ENCODE measurements at regions not wholly inside any gene's neighbourhood (a gene's known extent, or its start where the extent isn't known, plus 50 kb on each side); places are given as distances from the start of the nearest gene placed in this dataset.

- no peak for TF ChIP-seq FOSL2 (IDR thresholded peaks at IDR 0.05)
- TF ChIP-seq FOSL2 (CRISPR knock-in tag; IDR thresholded peaks at IDR 0.05) = no peak
Measured at GRCh38 chr15:39228889-39229288, 352.0 kb upstream of the THBS1 start (continued).

DNA sequence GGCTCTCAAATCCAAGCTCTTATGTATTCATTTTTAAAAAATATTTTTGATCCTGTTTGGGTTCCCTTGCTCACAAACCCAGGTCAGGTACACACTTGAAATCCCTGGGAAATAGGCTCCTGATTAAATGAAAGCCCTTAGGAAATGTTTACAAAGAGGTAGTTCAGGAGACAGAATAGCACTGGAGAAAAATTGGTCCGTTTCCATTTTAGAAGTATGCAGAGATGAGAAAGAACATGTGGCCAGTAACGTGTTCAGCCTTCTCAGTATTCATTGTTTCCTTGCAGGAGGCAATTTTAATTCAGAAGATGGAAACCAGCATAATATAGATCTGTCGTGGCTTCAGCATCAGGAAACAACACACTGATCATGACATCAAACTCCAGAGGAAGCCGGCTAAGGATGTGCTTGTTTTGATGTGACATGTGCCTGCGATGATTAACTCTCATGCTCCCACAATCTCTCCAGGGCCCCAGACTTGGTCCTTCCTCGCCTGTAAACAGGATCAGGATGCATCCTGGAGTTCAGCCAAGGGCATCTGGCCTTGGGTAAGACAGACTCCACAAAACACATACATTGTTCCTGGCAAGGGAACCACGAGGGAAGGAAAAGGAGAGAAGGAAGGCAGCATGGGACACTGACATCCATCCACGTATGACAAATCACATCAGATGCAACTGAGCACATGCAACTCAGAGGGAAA lies 350.5 kb upstream of the THBS1 start:
- 66% methylated on average over 8 of the region's 8 CpGs for WGBS (ENCODE audit: missing lambda C conversion rate)
- Histone ChIP-seq H3K9me3 (no peaks in the 10 kb centered on the region), H3K27ac (peak overlapping the region in 1 of 2 experiments; percentile 5; a peak in 1 of 6 replicates), H3K4me2 (no peak overlapping the region), H3K4me3 (no peak overlapping the region), H3K4me1 (0 out of 3 replicates have a peak, but pooled peaks cover 5% of the 10 kb centered on the region)
- ChIA-PET CTCF (no interaction called here), POLR2A (no interaction called here)
- DNase-seq (ENCODE audit: low read depth in 1 of 2, low spot score in 1 of 2) (no peak), ATAC-seq (no peak), FAIRE-seq (no peak)
- TF ChIP-seq NR3C1 (IDR thresholded peaks at IDR 0.05) (no peak), CBX8 (IDR thresholded peaks at IDR 0.05) (no peak), NPAS2 (CRISPR knock-in tag; IDR thresholded peaks at IDR 0.05; ENCODE audit: borderline replicate concordance) (no peak), ESRRA (IDR thresholded peaks at IDR 0.05; ENCODE audit: borderline replicate concordance, low read length) (no peak), CTCF (IDR thresholded peaks at IDR 0.05) (no peak)

GRCh38 chr15:39230908-39231285 lies 350.0 kb upstream of the THBS1 start:
- Histone ChIP-seq H3K4me1 (0 out of 3 replicates have a peak, but pooled peaks cover 5% of the 10 kb centered on the region), H3K4me2 (no peak overlapping the region), H3K4me3 (no peak overlapping the region), H3K9me3 (no peaks in the 10 kb centered on the region; the same call in 2 of the 3 replicates), H3K27ac (no peak overlapping the region; a peak in 1 of 6 replicates)
- no peak for TF ChIP-seq HOXB13 (CRISPR knock-in tag; IDR thresholded peaks at IDR 0.05; ENCODE audit: low read depth)
- TF ChIP-seq CHD4 (IDR thresholded peaks at IDR 0.05; ENCODE audit: borderline replicate concordance) = no peak
- TF ChIP-seq SMC3 (IDR thresholded peaks at IDR 0.05) = no peak
- TF ChIP-seq MAZ (IDR thresholded peaks at IDR 0.05; ENCODE audit: borderline replicate concordance, low read depth, low read length) = no peak
- TF ChIP-seq GATA3 (IDR thresholded peaks at IDR 0.05; ENCODE audit: borderline replicate concordance) = no peak
- TF ChIP-seq CTCF (IDR thresholded peaks at IDR 0.05) = no peak
- no peak for TF ChIP-seq HEYL (CRISPR knock-in tag; IDR thresholded peaks at IDR 0.05)
- TF ChIP-seq CBX2 (IDR thresholded peaks at IDR 0.05; ENCODE audit: borderline replicate concordance, low read depth) = no peak
- ATAC-seq (no peak), DNase-seq (ENCODE audit: low read depth in 1 of 2, low spot score in 1 of 2) (no peak), FAIRE-seq (no peak)
- ChIA-PET CTCF (no interaction called here), POLR2A (no interaction called here)
- WGBS (ENCODE audit: missing lambda C conversion rate) = 76% methylated on average over 1 of the region's 1 CpG

GRCh38 chr15:39232512-39232911 lies 348.4 kb upstream of the THBS1 start:
- ATAC-seq (peak in 1 of 2 experiments; percentile 42; a peak in 2 of 6 replicates), FAIRE-seq (no peak), DNase-seq (ENCODE audit: low read depth in 1 of 2, low spot score in 1 of 2) (peak; percentile 4 to 6)
- ChIA-PET CTCF (no interaction called here), POLR2A (no interaction called here)
- no peaks in the 10 kb centered on the region; the same call in 2 of the 3 replicates for H3K9me3 ChIP-seq
- no peak overlapping the region for H3K4me2 ChIP-seq
- 66% methylated on average over 4 of the region's 4 CpGs for WGBS (ENCODE audit: missing lambda C conversion rate)
- TF ChIP-seq EHF (CRISPR knock-in tag; IDR thresholded peaks at IDR 0.05) (no peak), RNF2 (IDR thresholded peaks at IDR 0.05; ENCODE audit: borderline replicate concordance, low read depth) (no peak), POLR2AphosphoS2 (conservative IDR thresholded peaks at IDR 0.05; ENCODE audit: low read length) (no peak), FOSL2 (IDR thresholded peaks at IDR 0.05) (no peak), FOSL2 (CRISPR knock-in tag; IDR thresholded peaks at IDR 0.05) (no peak), ZFP36 (IDR thresholded peaks at IDR 0.05; ENCODE audit: borderline replicate concordance, partially characterized antibody) (no peak)
- H3K27ac ChIP-seq = peak overlapping the region in 1 of 2 experiments; percentile 58; a peak in 3 of 6 replicates
- 0 out of 3 replicates have a peak, but pooled peaks cover 5% of the 10 kb centered on the region for H3K4me1 ChIP-seq
- H3K4me3 ChIP-seq = no peak overlapping the region

Data from A549 (cell line).